AG04449 (cell line): ENCODE measurements at regions not wholly inside any gene's neighbourhood (a gene's known extent, or its start where the extent isn't known, plus 50 kb on each side); places are given as distances from the start of the nearest gene placed in this dataset.

Source experiments
- CTCF ChIA-PET: fragments of 350-600 bp; formaldehyde crosslinking; extraction: SDS; loops from one replicate; lab custom pipeline; 2021; ENCODE audit warnings: antibody characterized with exemption; lab: Yijun Ruan, JAX
- POLR2A ChIA-PET: fragments of 400-600, 350-600 bp; formaldehyde crosslinking; extraction: SDS; loops from one replicate; lab custom pipeline; 2020; ENCODE audit warnings: antibody characterized with exemption, inconsistent platforms; lab: Yijun Ruan, JAX
- DNase-seq: peaks from one replicate; pipeline ENCODE4 v3.0.0-alpha.2; 2010; ENCODE audit warnings: low read depth, low spot score
- H3K4me3 ChIP-seq: 2 replicates; pipeline ENCODE4 v1.5.1; 2011; ENCODE audit warnings: low read depth, mild to moderate bottlenecking, control low read depth, low read length
- CTCF ChIP-seq: IDR thresholded peaks from one replicate; pipeline ENCODE4 v1.5.1; 2011; ENCODE audit warnings: mild to moderate bottlenecking, moderate library complexity, low read length, control low read depth, inconsistent platforms; ENCODE audit not compliant: insufficient read depth; ENCODE audit errors: missing control alignments

GRCh38 chr14:34219661-34220377 lies 242.2 kb downstream of the SPTSSA start:
- ChIA-PET CTCF (interaction anchor here (0.5 to 1.2 kb wide), 2 partner anchors 9 to 14 kb away, joined by 3 to 7 read pairs; no protein-coding TSS in a partner anchor), POLR2A (no interaction called here)
- no peak for DNase-seq
- no peak overlapping the region for H3K4me3 ChIP-seq
- no peak for TF ChIP-seq CTCF

GRCh38 chr14:34218881-34219280 lies 243.2 kb downstream of the SPTSSA start:
- no peak overlapping the region for H3K4me3 ChIP-seq
- TF ChIP-seq CTCF, result no peak
- ChIA-PET CTCF (interaction anchor here (1.2 kb wide), 1 partner anchor 10 kb away, joined by 7 read pairs; no protein-coding TSS in a partner anchor), POLR2A (no interaction called here)
- DNase-seq, result no peak

GRCh38 chr14:34214961-34215360 lies 247.1 kb downstream of the SPTSSA start:
- CTCF ChIA-PET, result no interaction called here
- TF ChIP-seq CTCF, result no peak
- DNase-seq, result no peak
- no peak overlapping the region for H3K4me3 ChIP-seq
- POLR2A ChIA-PET, result no interaction called here

DNA sequence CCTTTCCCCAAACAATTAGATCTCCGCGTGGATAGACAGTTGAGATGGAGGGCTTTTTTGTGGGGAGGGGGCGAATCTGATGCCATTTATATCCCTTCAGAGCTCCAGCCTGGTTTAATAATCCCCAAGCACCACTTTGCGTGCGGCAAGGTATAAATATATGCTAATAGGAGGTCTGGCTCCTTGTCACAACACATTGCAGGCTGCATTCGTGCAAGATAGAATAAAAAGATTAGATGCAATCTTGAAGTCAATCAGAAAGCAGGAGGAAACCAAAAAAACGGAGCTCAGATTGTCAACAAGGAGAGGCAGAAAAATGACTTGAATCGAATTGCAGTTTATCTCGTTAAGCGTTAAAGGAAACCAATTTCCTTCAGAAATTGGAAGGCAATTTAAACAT lies 248.7 kb downstream of the SPTSSA start:
- no peak overlapping the region for H3K4me3 ChIP-seq
- ChIA-PET POLR2A (no interaction called here), CTCF (interaction anchor here (1.2 kb wide), 1 partner anchor 111 kb away, joined by 3 read pairs; no protein-coding TSS in a partner anchor)
- no peak for DNase-seq
- no peak for TF ChIP-seq CTCF

DNA sequence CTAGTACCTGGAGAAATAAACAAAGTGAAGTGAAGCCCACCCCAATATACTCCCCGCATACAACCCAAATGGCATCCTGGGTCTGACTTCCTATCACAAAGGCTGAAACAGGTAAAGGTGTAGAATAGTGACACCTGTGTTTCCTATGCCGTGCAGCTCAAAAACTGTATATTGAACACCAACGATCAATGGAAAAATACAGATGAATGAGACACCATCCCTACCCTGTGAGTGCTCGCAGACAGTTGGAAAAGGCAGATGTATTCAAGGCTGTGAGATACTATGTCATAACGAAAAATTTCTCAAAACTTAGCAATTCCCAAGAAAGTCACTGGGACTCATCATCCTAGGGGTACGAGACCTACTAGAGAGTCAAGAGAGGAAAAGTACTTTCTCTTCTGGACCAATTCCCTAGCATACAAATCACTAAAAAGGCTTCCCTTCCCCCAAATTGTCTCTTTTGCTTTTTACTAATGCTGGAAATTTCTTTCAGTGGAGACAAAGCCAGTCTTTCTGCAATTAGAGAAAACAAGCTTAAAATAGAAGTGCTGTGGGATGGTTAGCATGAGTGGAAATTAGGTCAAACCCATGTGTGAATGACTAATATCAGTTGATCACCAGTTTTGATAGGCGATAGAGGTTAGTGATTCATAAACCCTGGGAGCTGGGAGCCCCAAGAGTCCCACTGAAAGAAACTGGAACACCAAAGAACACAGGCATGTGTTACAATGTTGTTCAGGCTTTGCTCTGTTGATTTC lies 249.7 kb downstream of the SPTSSA start:
- TF ChIP-seq CTCF, result no peak
- ChIA-PET POLR2A (no interaction called here), CTCF (no interaction called here)
- no peak for DNase-seq
- no peak overlapping the region for H3K4me3 ChIP-seq

DNA sequence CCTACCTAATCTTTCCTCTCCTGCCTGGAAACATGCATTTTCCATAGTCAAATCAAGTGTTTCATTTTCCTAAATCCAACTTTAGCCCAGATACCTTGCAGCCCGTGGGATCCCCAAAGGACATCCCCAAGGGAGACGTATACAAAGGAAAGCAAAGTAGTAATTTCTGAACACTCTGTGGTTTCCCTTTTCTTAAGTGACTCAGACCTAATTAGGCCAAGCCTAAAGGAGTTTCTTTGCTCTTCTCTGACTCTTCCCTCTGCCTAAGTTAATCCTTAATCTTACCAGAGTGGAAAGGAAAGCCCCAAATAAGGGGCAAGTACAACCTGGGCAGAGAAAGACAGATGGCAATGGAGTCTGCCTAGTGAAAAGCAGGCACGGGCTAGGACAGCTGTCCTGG lies 250.3 kb downstream of the SPTSSA start:
- DNase-seq, result no peak
- CTCF ChIA-PET, result no interaction called here
- no peak for TF ChIP-seq CTCF
- no peak overlapping the region for H3K4me3 ChIP-seq
- POLR2A ChIA-PET, result no interaction called here
